ENCODE measurements at regions not wholly inside any gene's neighbourhood (a gene's known extent, or its start where the extent isn't known, plus 50 kb on each side); places are given as distances from the start of the nearest gene placed in this dataset.
"Not testable (repeated sequence)": the region's sequence is repeated elsewhere in the genome, so short reads cannot be mapped to it uniquely, and the experiment has no call there.

- no peak for DNase-seq (ENCODE audit: low spot score)
These were observed 543.6 kb upstream of the SOX11 start for GRCh38 chr2:5148392-5149085.

- no peak for DNase-seq (ENCODE audit: low spot score)
These were observed 541.3 kb upstream of the SOX11 start for GRCh38 chr2:5150871-5151270.

- DNase-seq (ENCODE audit: low spot score), result no peak
These were observed 527.2 kb upstream of the SOX11 start for GRCh38 chr2:5164776-5165525.

- DNase-seq (ENCODE audit: low spot score), result no peak
These were observed 519.3 kb upstream of the SOX11 start for GRCh38 chr2:5172923-5173322.

- DNase-seq (ENCODE audit: low spot score), result no peak
These were observed 518.2 kb upstream of the SOX11 start for GRCh38 chr2:5173876-5174535.

- no peak for DNase-seq (ENCODE audit: low spot score)
These were observed 517.0 kb upstream of the SOX11 start for GRCh38 chr2:5175231-5175630.

GRCh38 chr2:5176764-5177163 is 515.4 kb upstream of the SOX11 start:
- DNase-seq (ENCODE audit: low spot score), result no peak

GRCh38 chr2:5183031-5183430 is 509.2 kb upstream of the SOX11 start:
- no peak for DNase-seq (ENCODE audit: low spot score)

- no peak for DNase-seq (ENCODE audit: low spot score)
These were observed 504.9 kb upstream of the SOX11 start for GRCh38 chr2:5187283-5187682.

GRCh38 chr2:5188636-5189035 is 503.5 kb upstream of the SOX11 start:
- no peak for DNase-seq (ENCODE audit: low spot score)

GRCh38 chr2:5190023-5190422 is 502.2 kb upstream of the SOX11 start:
- no peak for DNase-seq (ENCODE audit: low spot score)

- no peak for DNase-seq (ENCODE audit: low spot score)
These were observed 496.5 kb upstream of the SOX11 start for GRCh38 chr2:5195636-5196035.

GRCh38 chr2:5203134-5203755 is 488.9 kb upstream of the SOX11 start:
- DNase-seq (ENCODE audit: low spot score), result no peak

- DNase-seq (ENCODE audit: low spot score), result not testable (repeated sequence)
These were observed 485.4 kb upstream of the SOX11 start for GRCh38 chr2:5206742-5207141.

- no peak for DNase-seq (ENCODE audit: low spot score)
These were observed 476.1 kb upstream of the SOX11 start for GRCh38 chr2:5215989-5216607.

- no peak for DNase-seq (ENCODE audit: low spot score)
These were observed 465.0 kb upstream of the SOX11 start for GRCh38 chr2:5227062-5227699.

- DNase-seq (ENCODE audit: low spot score), result no peak
These were observed 462.6 kb upstream of the SOX11 start for GRCh38 chr2:5229574-5229973.

GRCh38 chr2:5230444-5230843 is 461.7 kb upstream of the SOX11 start:
- DNase-seq (ENCODE audit: low spot score), result no peak

- DNase-seq (ENCODE audit: low spot score), result no peak
These were observed 461.3 kb upstream of the SOX11 start for GRCh38 chr2:5230855-5231254.

- DNase-seq (ENCODE audit: low spot score), result no peak
These were observed 460.9 kb upstream of the SOX11 start for GRCh38 chr2:5231287-5231686.

- DNase-seq (ENCODE audit: low spot score), result no peak
These were observed 457.6 kb upstream of the SOX11 start for GRCh38 chr2:5234563-5234962.

- DNase-seq (ENCODE audit: low spot score), result no peak
These were observed 456.5 kb upstream of the SOX11 start for GRCh38 chr2:5235701-5236100.
